Esophagus muscularis mucosa (tissue), 3 donors: ENCODE measurements at regions not wholly inside any gene's neighbourhood (a gene's known extent, or its start where the extent isn't known, plus 50 kb on each side); places are given as distances from the start of the nearest gene placed in this dataset.

ENCODE experiments used
- POLR2A ChIP-seq: fragments of 450-650 bp; IDR thresholded peaks from one replicate; pipeline ENCODE4 v1.6.1; 2017; ENCODE audit warnings: antibody characterized with exemption, moderate library complexity, mild to moderate bottlenecking, low read depth
- POLR2AphosphoS5 ChIP-seq, 2 donors: sonication (generic); formaldehyde crosslinking; IDR thresholded peaks; one replicate each; pipeline ENCODE4 v1.6.1; 2017; ENCODE audit warnings: antibody characterized with exemption in 2 of 2
- TF ChIP-seq, protein P1 (sequence below), 3 experiments: fragments of 200-600 bp in 2 of 3; fragments of 450-650 bp in 1 of 3; sonication (generic) in 2 of 3; IDR thresholded peaks; one replicate each; pipeline ENCODE4 v1.5.1; 2017 to 2019; ENCODE audit warnings: antibody characterized with exemption in 3 of 3, mild to moderate bottlenecking in 2 of 3, moderate library complexity in 1 of 3

DNA sequence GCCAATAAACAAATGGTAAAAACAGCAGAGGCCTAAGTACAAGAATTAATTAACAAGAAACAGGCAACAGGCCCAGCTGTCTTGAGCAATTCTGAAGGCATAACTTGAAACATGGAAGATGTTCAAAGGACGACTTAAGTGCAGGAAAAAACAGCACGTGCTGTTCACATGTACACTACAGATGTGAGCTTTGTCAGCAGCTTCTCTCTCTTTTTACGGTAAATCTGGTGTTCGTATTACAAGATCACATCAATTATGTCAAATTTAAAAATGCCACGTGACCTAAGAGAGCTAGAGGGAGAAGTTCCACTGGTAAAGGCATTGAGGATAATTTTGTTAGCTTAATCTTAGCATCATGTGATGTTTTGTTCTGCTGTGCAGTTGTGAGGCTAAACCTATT is 281.1 kb downstream of the PSAT1 start:
- no peak for TF ChIP-seq POLR2AphosphoS5 (IDR thresholded peaks at IDR 0.05)
- no peak for TF ChIP-seq POLR2A
- TF ChIP-seq, protein P1, sequence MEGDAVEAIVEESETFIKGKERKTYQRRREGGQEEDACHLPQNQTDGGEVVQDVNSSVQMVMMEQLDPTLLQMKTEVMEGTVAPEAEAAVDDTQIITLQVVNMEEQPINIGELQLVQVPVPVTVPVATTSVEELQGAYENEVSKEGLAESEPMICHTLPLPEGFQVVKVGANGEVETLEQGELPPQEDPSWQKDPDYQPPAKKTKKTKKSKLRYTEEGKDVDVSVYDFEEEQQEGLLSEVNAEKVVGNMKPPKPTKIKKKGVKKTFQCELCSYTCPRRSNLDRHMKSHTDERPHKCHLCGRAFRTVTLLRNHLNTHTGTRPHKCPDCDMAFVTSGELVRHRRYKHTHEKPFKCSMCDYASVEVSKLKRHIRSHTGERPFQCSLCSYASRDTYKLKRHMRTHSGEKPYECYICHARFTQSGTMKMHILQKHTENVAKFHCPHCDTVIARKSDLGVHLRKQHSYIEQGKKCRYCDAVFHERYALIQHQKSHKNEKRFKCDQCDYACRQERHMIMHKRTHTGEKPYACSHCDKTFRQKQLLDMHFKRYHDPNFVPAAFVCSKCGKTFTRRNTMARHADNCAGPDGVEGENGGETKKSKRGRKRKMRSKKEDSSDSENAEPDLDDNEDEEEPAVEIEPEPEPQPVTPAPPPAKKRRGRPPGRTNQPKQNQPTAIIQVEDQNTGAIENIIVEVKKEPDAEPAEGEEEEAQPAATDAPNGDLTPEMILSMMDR (IDR thresholded peaks at IDR 0.05): no peak
